AML-193 (cell line): ENCODE measurements at regions not wholly inside any gene's neighbourhood (a gene's known extent, or its start where the extent isn't known, plus 50 kb on each side); places are given as distances from the start of the nearest gene placed in this dataset.
"Not testable (repeated sequence)": the region's sequence is repeated elsewhere in the genome, so short reads cannot be mapped to it uniquely, and the experiment has no call there.

Experiments used
- DNase-seq, 2 experiments: peaks; one replicate each; lab custom pipeline; 2025; lab: John Stamatoyannopoulos, UW

DNA sequence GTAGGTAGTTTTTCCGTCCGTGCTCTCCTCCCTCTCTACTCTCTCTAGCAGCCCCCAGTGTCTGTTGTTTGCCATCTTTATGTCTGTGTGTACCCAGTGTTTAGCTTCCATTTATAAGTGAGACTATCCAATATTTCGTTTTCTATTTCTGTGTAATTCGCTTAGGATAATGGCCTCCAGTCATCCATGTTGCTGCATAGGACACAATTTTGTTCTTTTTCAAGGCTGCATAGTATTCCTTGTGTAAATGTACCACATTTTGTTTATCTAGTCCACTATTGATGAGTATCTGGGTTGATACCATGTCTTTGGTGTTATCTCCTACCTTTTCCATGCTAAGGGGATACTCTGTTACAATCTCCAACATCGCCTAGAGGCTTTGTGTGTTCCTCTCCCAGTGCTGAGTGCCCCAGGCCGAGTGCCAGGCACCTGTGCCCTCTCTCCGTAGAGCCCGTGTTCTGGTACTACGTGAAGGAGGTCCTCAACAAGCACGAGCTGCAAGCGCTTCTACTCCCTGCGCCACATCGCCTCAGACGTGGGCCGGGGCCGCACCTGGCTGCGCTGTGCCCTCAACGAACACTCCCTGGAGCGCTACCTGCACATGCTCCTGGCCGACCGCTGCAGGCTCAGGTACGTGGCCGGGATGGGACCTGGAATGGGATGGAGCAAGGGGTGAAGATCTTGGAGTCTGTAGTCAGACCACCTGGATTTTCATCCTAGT is 51.0 kb downstream of the NPIPB11 start:
- DNase-seq: not testable (repeated sequence)

DNA sequence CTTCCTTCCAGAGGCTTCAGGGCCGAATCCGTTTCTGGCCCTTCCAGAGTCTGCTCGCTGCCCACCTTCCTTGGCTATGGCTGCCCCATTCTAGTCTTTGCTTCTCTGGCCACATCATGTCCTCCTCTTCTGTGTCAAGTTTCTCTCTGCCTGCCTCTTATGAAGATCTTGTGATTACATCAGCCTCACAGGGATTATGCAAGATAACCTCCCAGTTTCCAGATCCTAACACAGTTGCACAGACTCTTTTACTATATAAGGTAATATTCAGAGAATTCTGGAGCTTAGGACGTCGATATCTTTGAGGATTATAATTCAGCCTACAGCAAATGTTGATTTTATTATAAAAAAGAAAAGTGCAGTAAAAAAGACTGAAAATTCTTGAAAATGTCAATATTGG is 52.1 kb downstream of the NPIPB11 start:
- not testable (repeated sequence) for DNase-seq

GRCh38 chr16:29352617-29352999 is 53.9 kb downstream of the NPIPB11 start:
- DNase-seq: not testable (repeated sequence)

GRCh38 chr16:29351970-29352616 is 54.4 kb downstream of the NPIPB11 start:
- DNase-seq: not testable (repeated sequence)

DNA sequence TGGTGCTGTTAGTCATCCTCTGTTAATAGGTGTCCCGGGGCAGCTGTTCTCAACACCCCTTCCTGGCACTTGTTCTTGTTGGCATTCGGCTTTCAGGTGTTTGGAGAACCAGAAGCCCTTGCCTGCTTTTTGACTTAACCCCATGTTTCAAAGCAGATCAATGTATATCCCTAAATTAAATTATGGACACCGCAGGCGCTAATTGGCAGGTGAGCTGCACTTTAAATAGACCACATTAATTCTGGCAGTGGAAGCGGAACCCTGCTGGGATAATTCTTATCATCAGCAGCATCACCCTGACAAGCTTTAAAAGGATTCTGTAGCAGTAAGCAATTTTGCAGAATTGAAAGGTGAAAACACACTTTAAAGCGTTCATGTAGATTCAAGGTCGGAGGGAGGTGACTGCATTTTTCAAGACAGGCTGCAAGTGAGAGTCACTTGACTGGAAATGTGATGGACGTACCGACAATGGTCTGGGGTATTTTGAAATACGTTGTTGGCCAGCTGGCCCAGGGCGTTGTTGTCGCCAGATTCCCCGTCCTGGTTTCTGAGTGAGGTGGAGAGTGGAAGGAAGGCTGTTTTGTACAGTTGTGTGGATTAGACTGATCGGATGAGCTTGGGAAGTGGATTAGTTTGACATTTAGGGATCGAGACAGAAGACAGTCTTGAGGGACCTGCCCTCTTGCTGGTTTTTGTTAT is 55.1 kb downstream of the NPIPB11 start:
- not testable (repeated sequence) for DNase-seq

GRCh38 chr16:29349966-29350365 is 56.5 kb downstream of the NPIPB11 start:
- DNase-seq: not testable (repeated sequence)

DNA sequence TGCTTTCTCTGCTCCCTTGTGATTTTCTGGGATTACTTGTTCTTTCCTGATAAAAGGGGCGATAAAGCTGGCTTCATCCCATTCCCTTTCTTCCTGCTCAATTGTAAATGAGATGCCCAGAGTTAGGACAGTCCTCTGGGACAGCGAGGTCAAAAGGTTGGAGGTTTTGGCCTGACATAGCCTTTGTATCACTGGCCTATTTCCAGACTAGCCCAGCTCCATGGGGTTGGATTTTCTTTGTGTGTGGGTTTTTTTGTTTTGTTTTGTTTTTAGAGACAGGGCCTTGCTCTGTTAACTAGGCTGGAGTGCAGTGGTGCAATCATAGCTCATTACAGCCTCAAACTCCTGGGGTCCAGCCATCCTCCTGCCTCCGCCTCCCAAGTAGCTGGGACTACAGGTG is 57.8 kb downstream of the NPIPB11 start:
- not testable (repeated sequence) for DNase-seq

DNA sequence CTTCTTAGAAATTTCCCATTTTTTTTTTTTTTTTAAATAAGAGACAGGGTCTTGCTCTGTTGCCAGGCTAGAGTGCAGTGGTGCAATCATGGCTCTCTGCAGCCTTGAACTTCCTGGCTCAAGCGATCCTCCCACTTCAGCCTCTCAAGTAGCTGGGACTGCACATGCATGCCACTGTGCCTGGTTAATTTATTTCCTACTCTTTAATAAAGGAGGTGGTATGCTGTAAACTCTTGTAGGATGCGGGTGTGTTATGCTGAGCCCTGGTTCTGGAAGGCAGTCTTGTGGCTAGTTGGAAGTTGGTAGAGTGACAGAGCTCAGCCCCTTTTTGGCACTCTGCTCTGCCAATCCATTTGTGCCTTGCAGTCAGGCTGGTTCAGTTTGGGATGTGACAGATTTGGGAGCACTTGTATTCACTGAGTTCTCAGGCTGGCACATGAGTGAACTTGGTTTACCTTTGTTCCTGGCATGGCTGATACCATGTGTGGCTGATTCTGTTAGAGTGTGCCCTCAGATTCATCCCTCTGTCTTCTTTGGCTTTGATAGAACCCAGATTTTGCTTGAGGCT is 58.3 kb downstream of the NPIPB11 start:
- DNase-seq: not testable (repeated sequence)

GRCh38 chr16:29346796-29347580 is 59.5 kb downstream of the NPIPB11 start:
- not testable (repeated sequence) for DNase-seq

DNA sequence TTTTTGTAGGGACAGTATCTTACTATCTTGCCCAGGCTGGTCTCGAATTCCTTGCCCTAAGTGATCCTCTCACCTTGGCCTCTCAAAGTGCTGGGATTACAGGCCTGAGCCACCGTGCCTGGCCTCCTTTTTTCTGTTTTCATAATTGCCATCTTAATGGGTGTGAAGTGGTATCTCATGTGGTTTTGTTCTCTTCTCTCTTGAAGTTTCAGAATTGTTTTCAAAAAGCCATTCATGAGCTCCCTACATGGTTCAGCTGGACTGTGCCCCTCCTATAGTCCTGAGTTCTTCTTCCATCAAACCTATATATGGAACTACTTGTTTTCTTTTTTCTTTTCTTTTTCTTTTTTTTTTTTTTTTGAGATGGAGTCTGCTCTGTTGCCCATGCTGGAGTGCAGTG is 60.3 kb downstream of the NPIPB11 start:
- not testable (repeated sequence) for DNase-seq

GRCh38 chr16:29342937-29343336 is 63.6 kb downstream of the NPIPB11 start:
- DNase-seq: not testable (repeated sequence)

DNA sequence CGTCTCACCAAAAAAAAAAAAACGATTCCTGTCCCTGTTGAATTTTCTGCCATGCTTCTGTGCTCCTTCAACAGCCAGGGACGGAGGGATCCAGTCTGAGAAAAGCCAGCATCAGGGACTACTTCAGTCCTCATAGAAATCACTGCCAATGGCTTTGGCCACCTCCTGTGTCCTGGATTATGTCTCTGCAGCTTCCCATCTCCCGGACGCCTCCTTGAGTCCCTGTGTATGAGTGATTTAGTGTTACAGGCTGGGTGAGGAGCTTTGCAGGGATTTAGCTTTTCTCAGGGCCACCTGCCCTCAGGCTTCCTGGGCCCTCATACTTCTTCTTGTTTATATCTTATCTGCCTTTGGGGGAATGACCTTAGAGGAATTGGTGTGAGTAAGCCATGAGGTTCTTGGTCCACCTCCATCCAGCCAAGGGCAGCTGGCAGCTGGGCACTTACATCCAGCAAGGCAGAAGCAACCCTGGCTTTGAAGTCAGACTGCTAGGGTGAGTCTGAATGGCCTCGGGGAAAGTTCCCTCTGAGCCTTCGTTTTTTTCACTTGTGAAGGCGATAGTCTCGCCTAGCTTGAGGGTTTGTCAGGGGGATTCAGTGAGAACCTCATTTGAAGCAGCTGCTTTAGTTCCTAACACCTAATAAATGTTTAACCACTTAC is 65.6 kb downstream of the NPIPB11 start:
- DNase-seq: not testable (repeated sequence)

- not testable (repeated sequence) for DNase-seq
Observed at GRCh38 chr16:29340235-29340634, 66.3 kb downstream of the NPIPB11 start.

DNA sequence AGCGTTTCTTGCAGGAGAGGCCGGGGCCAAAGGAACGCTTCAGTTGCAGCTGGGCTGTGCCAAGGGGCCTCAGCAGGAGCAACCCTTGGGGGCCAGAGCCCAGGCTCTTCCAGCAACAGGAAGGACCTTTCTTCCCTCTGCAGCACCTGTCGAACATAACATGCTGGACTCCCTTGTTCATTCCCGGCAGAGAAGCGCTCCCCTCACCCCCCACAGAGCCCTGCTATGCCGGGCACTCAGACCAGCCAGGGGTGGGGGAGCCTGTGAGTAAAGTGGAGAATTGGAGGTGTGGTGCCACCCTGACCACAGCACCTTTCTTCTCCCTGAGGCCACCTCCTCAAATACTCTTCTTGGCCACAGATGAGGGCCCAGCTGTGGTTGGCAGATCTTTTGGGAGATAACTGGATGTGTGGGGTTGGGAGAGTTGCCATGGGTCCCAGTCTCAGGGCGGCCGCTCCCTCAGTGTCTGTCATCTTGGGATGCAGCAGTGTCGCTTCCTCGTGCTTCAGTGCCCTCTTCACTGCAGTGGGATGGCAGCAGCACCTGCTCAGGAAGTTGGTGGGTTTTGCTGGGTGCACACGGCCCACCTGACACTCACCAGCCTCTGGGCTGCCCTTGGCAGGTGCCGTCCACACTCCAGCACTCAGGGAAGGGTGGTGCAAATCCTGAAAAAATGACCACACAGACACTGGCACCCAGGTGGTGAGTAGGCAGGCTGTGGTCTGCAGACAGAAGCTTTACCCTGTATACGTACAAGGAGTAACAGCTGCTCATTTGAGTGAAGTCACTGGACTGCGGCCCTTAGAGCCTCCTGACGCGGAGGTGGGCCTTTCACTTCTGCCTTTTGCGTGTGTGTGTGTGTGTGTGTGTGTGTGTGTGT is 67.5 kb downstream of the NPIPB11 start:
- not testable (repeated sequence) for DNase-seq

DNA sequence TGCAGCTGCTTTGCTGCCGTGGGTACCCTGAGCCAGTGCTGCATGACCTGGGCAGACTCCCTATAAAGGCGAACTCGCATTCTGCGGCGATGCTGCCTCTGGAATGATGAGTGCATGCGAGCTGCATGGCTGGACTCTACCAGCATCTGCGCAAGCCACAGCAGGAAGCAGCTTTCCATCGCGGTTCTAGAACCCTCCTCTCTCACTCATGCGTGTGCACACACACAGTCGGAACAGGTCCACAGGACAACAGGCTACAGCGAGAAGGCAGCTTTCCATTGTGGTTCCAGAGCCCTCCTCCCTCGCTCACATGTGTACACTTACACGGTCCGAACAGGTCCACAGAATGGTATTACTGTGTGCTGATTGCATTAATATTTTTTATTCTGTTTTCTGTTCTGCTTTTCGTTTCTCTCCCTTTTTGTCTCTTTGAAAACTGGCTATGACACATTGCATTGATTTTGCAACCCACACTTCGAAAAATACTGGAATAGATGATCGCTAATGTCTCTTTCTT is 69.1 kb downstream of the NPIPB11 start:
- DNase-seq: not testable (repeated sequence)

DNA sequence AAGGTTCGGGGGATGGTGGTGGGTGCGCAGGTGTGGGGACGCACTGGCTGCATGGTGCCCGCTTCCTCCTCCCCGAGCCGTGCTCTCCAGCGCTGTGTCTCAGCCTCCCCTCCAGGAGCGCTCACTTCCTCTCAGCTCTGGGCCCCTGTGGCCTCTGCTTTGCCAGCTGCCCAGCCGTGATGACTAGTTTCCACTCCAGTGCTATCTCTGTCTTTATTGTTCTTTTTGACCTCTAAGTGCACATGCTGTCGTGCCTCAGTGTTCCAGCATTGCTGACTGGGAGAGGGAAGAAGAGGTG is 71.0 kb downstream of the NPIPB11 start:
- DNase-seq: not testable (repeated sequence)

DNA sequence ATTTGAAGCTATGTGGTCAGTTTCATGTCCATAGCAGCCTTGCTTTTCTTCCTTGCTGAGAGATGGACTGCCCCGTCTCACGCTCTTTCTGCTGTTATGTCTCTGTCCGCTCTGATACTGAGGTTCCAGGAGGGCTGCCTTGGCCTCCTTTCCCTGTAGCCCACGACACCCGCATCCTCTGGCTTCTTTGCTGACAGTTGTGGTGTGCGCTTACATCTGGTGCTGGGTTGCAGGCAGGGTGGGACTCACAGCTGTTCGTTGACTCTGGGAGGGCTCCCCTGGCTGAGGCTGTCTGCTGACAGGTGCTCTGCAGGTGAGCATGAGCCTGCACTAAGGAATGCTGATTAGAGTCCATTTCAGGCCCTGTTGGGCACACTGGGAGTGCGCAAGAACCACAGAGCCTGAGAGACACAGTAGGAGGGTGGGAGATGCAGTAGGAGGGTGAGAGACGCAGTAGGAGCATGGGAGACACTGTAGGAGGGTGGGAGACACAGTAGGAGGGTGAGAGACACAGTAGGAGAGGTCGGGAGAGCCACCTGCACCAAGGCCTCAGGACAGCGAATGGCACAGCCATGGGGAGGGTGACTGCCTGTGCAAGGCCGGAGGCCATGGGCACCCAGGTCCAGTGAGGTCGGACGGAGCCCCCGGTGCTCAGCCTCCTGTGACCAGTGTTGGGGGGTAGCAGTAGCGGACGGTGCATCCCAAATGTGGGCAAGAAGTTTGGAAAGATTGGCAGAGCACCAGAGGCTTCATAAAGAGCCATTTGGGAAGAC is 71.5 kb downstream of the NPIPB11 start:
- DNase-seq: not testable (repeated sequence)

GRCh38 chr16:29333492-29334097 is 72.9 kb downstream of the NPIPB11 start:
- not testable (repeated sequence) for DNase-seq

- not testable (repeated sequence) for DNase-seq
Observed at GRCh38 chr16:29330623-29331022, 75.9 kb downstream of the NPIPB11 start.
